ENCODE measurements at regions not wholly inside any gene's neighbourhood (a gene's known extent, or its start where the extent isn't known, plus 50 kb on each side); places are given as distances from the start of the nearest gene placed in this dataset.

DNA sequence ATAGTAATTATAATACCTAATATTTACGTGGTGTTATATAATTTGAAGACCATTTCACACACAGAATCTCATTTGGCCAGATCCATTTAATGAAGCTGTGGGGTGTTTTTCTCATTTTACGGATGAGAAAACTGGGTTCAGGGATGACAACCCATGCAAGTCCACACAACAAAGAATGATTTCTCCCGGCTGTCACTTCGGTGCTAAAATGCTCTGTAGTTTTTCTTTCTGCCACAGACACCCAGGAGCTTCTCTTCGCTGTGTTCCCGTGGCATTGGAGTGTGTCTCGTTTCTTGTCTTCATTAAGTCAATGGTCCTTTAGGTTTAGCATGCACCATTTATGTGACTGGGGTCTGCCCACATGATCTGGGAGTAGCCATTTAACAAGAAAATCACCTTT, 308.5 kb downstream of the ENC1 start:
- H3K4me1 ChIP-seq (ENCODE audit: low read length): peaks cover 8% of the 10 kb centered on the region
- no peaks in the 10 kb centered on the region for H3K9me3 ChIP-seq (replicated peaks; ENCODE audit: insufficient read depth, low read length)
- H3K27me3 ChIP-seq (replicated peaks; ENCODE audit: insufficient read depth, low read length): no peaks in the 10 kb centered on the region
- H2AFZ ChIP-seq (ENCODE audit: low read length): no peak overlapping the region
- no peaks in the 10 kb centered on the region for H3K79me2 ChIP-seq (ENCODE audit: low read length)
- no peak overlapping the region for H3K4me3 ChIP-seq (ENCODE audit: low read length)
- H3K27ac ChIP-seq (ENCODE audit: low read length): no peak overlapping the region
- no peaks in the 10 kb centered on the region for H4K20me1 ChIP-seq (ENCODE audit: insufficient read depth, low read length)
- no peaks in the 10 kb centered on the region for H3K9me2 ChIP-seq (replicated peaks; ENCODE audit: insufficient read depth, low read length)
- H3K4me2 ChIP-seq (ENCODE audit: low read depth, low read length): no peak overlapping the region
- no peak overlapping the region for H3K9ac ChIP-seq (ENCODE audit: low read length)
- no peak for DNase-seq
- TF ChIP-seq EZH2 (optimal IDR thresholded peaks at IDR 0.05; ENCODE audit: low read depth, low read length) (no peak), EZH2phosphoT487 (IDR thresholded peaks at IDR 0.05; ENCODE audit: low read length) (no peak), CTCF (IDR thresholded peaks at IDR 0.05; ENCODE audit: low read length) (no peak)
- H3F3A ChIP-seq (ENCODE audit: insufficient read depth, low read length): 0 out of 2 replicates have a peak, but pooled peaks cover 5% of the 10 kb centered on the region
- H3K36me3 ChIP-seq (replicated peaks; ENCODE audit: insufficient read depth, low read length): no peaks in the 10 kb centered on the region

GRCh38 chr5:74328221-74328630, 312.3 kb downstream of the ENC1 start:
- no peak overlapping the region for H3K9ac ChIP-seq (ENCODE audit: low read length)
- H3F3A ChIP-seq (ENCODE audit: insufficient read depth, low read length): peaks cover 11% of the 10 kb centered on the region
- no peaks in the 10 kb centered on the region for H3K79me2 ChIP-seq (ENCODE audit: low read length)
- H2AFZ ChIP-seq (ENCODE audit: low read length): no peak overlapping the region
- no peaks in the 10 kb centered on the region for H3K36me3 ChIP-seq (replicated peaks; ENCODE audit: insufficient read depth, low read length)
- no peak for DNase-seq
- H3K4me1 ChIP-seq (ENCODE audit: low read length): peaks cover 14% of the 10 kb centered on the region
- no peak overlapping the region for H3K27ac ChIP-seq (ENCODE audit: low read length)
- no peak for TF ChIP-seq EZH2phosphoT487 (IDR thresholded peaks at IDR 0.05; ENCODE audit: low read length)
- no peak for TF ChIP-seq EZH2 (optimal IDR thresholded peaks at IDR 0.05; ENCODE audit: low read depth, low read length)
- no peak for TF ChIP-seq CTCF (IDR thresholded peaks at IDR 0.05; ENCODE audit: low read length)
- no peaks in the 10 kb centered on the region for H3K27me3 ChIP-seq (replicated peaks; ENCODE audit: insufficient read depth, low read length)
- no peaks in the 10 kb centered on the region for H4K20me1 ChIP-seq (ENCODE audit: insufficient read depth, low read length)
- H3K4me2 ChIP-seq (ENCODE audit: low read depth, low read length): no peak overlapping the region
- H3K9me3 ChIP-seq (replicated peaks; ENCODE audit: insufficient read depth, low read length): no peaks in the 10 kb centered on the region
- no peaks in the 10 kb centered on the region for H3K9me2 ChIP-seq (replicated peaks; ENCODE audit: insufficient read depth, low read length)
- no peak overlapping the region for H3K4me3 ChIP-seq (ENCODE audit: low read length)

DNA sequence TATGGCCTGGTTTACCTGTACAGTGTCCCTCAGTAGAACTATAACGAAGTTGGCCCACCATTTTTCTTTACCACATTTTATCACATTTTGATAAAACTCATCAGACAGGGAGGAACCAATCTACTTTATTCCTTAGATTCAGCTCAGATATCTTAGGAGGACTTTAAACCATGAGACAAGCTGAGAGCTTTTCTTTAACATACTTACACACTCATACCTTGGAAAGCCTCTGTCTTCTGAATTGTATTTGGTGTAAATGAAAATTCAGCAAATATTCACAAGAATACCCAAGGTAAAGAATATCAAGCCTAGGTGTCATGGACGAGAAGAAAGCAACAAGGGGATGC, 313.2 kb downstream of the ENC1 start:
- no peak overlapping the region for H2AFZ ChIP-seq (ENCODE audit: low read length)
- no peak for DNase-seq
- no peaks in the 10 kb centered on the region for H3K9me3 ChIP-seq (replicated peaks; ENCODE audit: insufficient read depth, low read length)
- no peaks in the 10 kb centered on the region for H4K20me1 ChIP-seq (ENCODE audit: insufficient read depth, low read length)
- H3K9ac ChIP-seq (ENCODE audit: low read length): no peak overlapping the region
- peak overlapping the region; percentile 24; the same call in 1 of the 2 replicates for H3K4me2 ChIP-seq (ENCODE audit: low read depth, low read length)
- H3K4me1 ChIP-seq (ENCODE audit: low read length): peaks cover 14% of the 10 kb centered on the region
- H3K4me3 ChIP-seq (ENCODE audit: low read length): no peak overlapping the region
- no peaks in the 10 kb centered on the region for H3K9me2 ChIP-seq (replicated peaks; ENCODE audit: insufficient read depth, low read length)
- H3F3A ChIP-seq (ENCODE audit: insufficient read depth, low read length): peaks cover 11% of the 10 kb centered on the region
- H3K27me3 ChIP-seq (replicated peaks; ENCODE audit: insufficient read depth, low read length): no peaks in the 10 kb centered on the region
- peak overlapping the region; percentile 72; the same call in 1 of the 2 replicates for H3K27ac ChIP-seq (ENCODE audit: low read length)
- H3K79me2 ChIP-seq (ENCODE audit: low read length): no peaks in the 10 kb centered on the region
- TF ChIP-seq EZH2phosphoT487 (IDR thresholded peaks at IDR 0.05; ENCODE audit: low read length): no peak
- no peak for TF ChIP-seq EZH2 (optimal IDR thresholded peaks at IDR 0.05; ENCODE audit: low read depth, low read length)
- TF ChIP-seq CTCF (IDR thresholded peaks at IDR 0.05; ENCODE audit: low read length): no peak
- no peaks in the 10 kb centered on the region for H3K36me3 ChIP-seq (replicated peaks; ENCODE audit: insufficient read depth, low read length)
